ENCODE measurements at regions not wholly inside any gene's neighbourhood (a gene's known extent, or its start where the extent isn't known, plus 50 kb on each side); places are given as distances from the start of the nearest gene placed in this dataset.

- Histone ChIP-seq H3K27me3 (no peaks in the 10 kb centered on the region), H3K4me2 (no peak overlapping the region), H3K4me1 (ENCODE audit: insufficient read depth) (no peaks in the 10 kb centered on the region), H4K20me1 (ENCODE audit: insufficient read depth, poor library complexity, severe bottlenecking) (no peaks in the 10 kb centered on the region), H3K36me3 (replicated peaks; ENCODE audit: insufficient read depth, low read depth) (no peaks in the 10 kb centered on the region), H3K9me2 (replicated peaks; ENCODE audit: insufficient read depth) (no peaks in the 10 kb centered on the region), H3K9me3 (ENCODE audit: low read depth) (no peaks in the 10 kb centered on the region), H3K4me3 (no peak overlapping the region), H2AFZ (no peak overlapping the region), H3K27ac (no peak overlapping the region), H3K79me2 (no peaks in the 10 kb centered on the region)
- DNase-seq (ENCODE audit: low spot score) = no peak
- WGBS (ENCODE audit: low lambda C conversion rate, missing lambda C conversion rate) = 76% methylated on average over 6 of the region's 6 CpGs
- TF ChIP-seq EZH2phosphoT487 (IDR thresholded peaks at IDR 0.05; ENCODE audit: low read depth, severe bottlenecking, unreplicated experiment) (no peak), EZH2 (IDR thresholded peaks at IDR 0.05; ENCODE audit: borderline replicate concordance) (no peak)
- TF ChIP-seq, protein P1, sequence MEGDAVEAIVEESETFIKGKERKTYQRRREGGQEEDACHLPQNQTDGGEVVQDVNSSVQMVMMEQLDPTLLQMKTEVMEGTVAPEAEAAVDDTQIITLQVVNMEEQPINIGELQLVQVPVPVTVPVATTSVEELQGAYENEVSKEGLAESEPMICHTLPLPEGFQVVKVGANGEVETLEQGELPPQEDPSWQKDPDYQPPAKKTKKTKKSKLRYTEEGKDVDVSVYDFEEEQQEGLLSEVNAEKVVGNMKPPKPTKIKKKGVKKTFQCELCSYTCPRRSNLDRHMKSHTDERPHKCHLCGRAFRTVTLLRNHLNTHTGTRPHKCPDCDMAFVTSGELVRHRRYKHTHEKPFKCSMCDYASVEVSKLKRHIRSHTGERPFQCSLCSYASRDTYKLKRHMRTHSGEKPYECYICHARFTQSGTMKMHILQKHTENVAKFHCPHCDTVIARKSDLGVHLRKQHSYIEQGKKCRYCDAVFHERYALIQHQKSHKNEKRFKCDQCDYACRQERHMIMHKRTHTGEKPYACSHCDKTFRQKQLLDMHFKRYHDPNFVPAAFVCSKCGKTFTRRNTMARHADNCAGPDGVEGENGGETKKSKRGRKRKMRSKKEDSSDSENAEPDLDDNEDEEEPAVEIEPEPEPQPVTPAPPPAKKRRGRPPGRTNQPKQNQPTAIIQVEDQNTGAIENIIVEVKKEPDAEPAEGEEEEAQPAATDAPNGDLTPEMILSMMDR (IDR thresholded peaks at IDR 0.05; ENCODE audit: poor library complexity) = no peak
Observed at GRCh38 chr10:44845361-44846175, 65.6 kb upstream of the TMEM72 start.

GRCh38 chr10:44847110-44847509, 64.0 kb upstream of the TMEM72 start:
- Histone ChIP-seq H4K20me1 (ENCODE audit: insufficient read depth, poor library complexity, severe bottlenecking) (no peaks in the 10 kb centered on the region), H3K27ac (no peak overlapping the region), H3K27me3 (no peaks in the 10 kb centered on the region), H3K36me3 (replicated peaks; ENCODE audit: insufficient read depth, low read depth) (no peaks in the 10 kb centered on the region), H3K9me2 (replicated peaks; ENCODE audit: insufficient read depth) (no peaks in the 10 kb centered on the region), H3K4me1 (ENCODE audit: insufficient read depth) (no peaks in the 10 kb centered on the region), H3K79me2 (no peaks in the 10 kb centered on the region), H3K4me3 (no peak overlapping the region), H2AFZ (no peak overlapping the region), H3K9me3 (ENCODE audit: low read depth) (no peaks in the 10 kb centered on the region), H3K4me2 (no peak overlapping the region)
- TF ChIP-seq EZH2 (IDR thresholded peaks at IDR 0.05; ENCODE audit: borderline replicate concordance) = no peak
- TF ChIP-seq, protein P1 (IDR thresholded peaks at IDR 0.05; ENCODE audit: poor library complexity) = no peak
- TF ChIP-seq EZH2phosphoT487 (IDR thresholded peaks at IDR 0.05; ENCODE audit: low read depth, severe bottlenecking, unreplicated experiment) = no peak
- DNase-seq (ENCODE audit: low spot score) = no peak
- 97% methylated on average over 3 of the region's 3 CpGs for WGBS (ENCODE audit: low lambda C conversion rate, missing lambda C conversion rate)

GRCh38 chr10:44848211-44848610, 62.9 kb upstream of the TMEM72 start:
- H3K27ac ChIP-seq = no peak overlapping the region
- WGBS (ENCODE audit: low lambda C conversion rate, missing lambda C conversion rate) = 97% methylated on average over 4 of the region's 4 CpGs
- TF ChIP-seq EZH2 (IDR thresholded peaks at IDR 0.05; ENCODE audit: borderline replicate concordance) = no peak
- TF ChIP-seq, protein P1 (IDR thresholded peaks at IDR 0.05; ENCODE audit: poor library complexity) = no peak
- no peak for TF ChIP-seq EZH2phosphoT487 (IDR thresholded peaks at IDR 0.05; ENCODE audit: low read depth, severe bottlenecking, unreplicated experiment)

More at GRCh38 chr10:44848211-44848610, 62.9 kb upstream of the TMEM72 start:
- Histone ChIP-seq H3K4me2 (no peak overlapping the region), H3K27me3 (no peaks in the 10 kb centered on the region), H3K4me3 (no peak overlapping the region), H3K79me2 (no peaks in the 10 kb centered on the region), H3K9me3 (ENCODE audit: low read depth) (no peaks in the 10 kb centered on the region), H3K4me1 (ENCODE audit: insufficient read depth) (no peaks in the 10 kb centered on the region), H2AFZ (no peak overlapping the region), H3K9me2 (replicated peaks; ENCODE audit: insufficient read depth) (no peaks in the 10 kb centered on the region), H3K36me3 (replicated peaks; ENCODE audit: insufficient read depth, low read depth) (no peaks in the 10 kb centered on the region), H4K20me1 (ENCODE audit: insufficient read depth, poor library complexity, severe bottlenecking) (no peaks in the 10 kb centered on the region)
- no peak for DNase-seq (ENCODE audit: low spot score)

Data from hepatocyte (in vitro differentiated cells).